GM19238 (cell line): ENCODE measurements at regions not wholly inside any gene's neighbourhood (a gene's known extent, or its start where the extent isn't known, plus 50 kb on each side); places are given as distances from the start of the nearest gene placed in this dataset.
"Not testable (repeated sequence)": the region's sequence is repeated elsewhere in the genome, so short reads cannot be mapped to it uniquely, and the experiment has no call there.

Experiments used
- DNase-seq: peaks from one replicate; pipeline ENCODE4 v3.0.0; 2011; ENCODE audit warnings: low spot score; ENCODE audit not compliant: insufficient read length

DNA sequence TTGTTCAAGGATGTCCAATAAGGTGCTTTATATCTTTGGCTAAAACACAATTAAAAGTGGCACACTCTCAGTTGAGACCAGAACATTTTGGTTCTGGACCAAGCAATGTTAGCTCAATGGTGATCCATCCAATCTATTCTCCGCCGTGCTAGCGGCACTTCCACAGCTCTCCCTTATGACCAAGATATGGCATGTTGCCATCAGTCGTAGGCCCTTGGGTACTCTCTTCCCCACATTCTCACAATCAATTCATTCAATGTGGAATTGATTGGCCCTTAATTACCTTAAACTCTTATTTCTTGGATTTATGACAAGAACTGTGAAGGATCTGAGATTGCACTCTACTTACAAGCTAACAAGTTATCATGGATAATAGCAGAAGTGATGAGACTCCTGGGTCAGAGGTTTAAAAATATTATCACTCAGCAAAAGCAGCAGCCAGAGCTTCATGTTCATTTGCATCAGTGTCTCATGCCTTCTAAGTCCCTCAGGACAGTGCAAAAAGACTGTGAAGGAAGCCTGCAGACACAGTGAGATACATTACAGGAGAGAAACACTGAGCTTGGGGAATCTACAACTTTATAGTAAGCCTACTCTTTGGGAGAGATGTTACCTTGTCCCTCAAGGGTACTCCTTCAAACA is 80.0 kb upstream of the ARG1 start:
- no peak for DNase-seq

DNA sequence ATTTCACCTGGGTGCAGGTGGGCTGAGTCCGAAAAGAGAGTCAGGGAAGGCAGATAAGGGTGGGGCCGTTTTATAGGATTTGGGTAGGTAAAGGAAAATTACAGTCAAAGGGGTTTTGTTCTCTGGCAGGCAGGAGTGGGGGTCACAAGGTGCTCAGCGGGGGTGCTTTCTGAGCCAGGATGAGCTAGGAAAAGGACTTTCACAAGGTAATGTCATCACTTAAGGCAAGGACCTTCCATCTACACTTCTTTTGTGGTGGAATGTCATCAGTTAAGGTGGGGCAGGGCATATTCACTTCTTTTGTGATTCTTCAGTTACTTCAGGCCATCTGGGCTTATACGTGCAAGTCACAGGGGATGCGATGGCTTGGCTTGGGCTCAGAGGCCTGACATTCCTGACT is 68.6 kb upstream of the ARG1 start:
- not testable (repeated sequence) for DNase-seq

DNA sequence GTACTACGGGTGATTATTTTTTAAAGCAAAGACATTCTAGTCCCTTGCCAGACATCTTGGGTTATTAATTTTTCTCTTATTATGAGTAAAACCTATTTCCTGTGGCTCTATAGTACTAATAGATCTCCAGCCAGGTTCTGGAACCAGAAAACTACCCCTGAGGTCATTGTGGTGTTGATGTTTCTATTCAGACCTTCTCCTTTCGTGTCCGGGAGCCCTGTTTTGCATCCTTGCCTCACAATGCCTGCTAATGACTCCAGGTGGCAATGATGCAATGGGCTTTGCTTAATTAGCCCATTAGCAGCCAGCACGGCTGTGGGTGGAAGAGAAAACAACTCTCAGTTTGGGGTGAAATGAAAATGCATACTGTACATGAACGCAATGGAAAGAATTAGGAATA is 62.9 kb upstream of the ARG1 start:
- DNase-seq = no peak

DNA sequence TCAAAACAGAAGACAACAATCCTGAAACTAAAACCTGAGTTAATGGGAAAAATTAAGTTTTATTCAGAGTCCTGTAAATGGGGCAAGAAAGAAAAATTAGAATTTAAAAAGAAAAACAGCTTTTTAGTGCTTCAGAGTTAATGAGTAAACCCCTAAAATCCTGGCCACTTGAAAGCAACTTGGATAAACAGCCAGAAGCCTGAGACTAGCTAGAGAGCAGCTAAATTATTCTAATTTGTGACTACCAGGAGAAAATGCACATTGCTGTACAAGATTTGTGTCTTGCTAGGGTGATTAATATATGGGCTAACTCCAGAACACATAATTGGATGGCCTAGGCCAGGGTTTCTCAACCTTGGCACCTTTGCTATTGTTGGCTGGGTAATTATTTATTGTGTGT is 62.4 kb upstream of the ARG1 start:
- no peak for DNase-seq

GRCh38 chr6:131519670-131520436 is 53.2 kb upstream of the ARG1 start:
- DNase-seq = peak; percentile 8
